H9 (cell line): ENCODE measurements at regions not wholly inside any gene's neighbourhood (a gene's known extent, or its start where the extent isn't known, plus 50 kb on each side); places are given as distances from the start of the nearest gene placed in this dataset.

Experiments used
- DNase-seq: peaks from one replicate; pipeline ENCODE4 v3.0.0-alpha.2; 2017
- H2AFZ ChIP-seq: one replicate; pipeline ENCODE4 v1.6.1; 2013; ENCODE audit warnings: mild to moderate bottlenecking, low read length, control low read depth, moderate library complexity
- H2AK5ac ChIP-seq: 2 replicates; pipeline ENCODE4 v1.6.1; 2013; ENCODE audit warnings: low read length, control low read depth, mixed read lengths; ENCODE audit not compliant: insufficient read length
- H2BK120ac ChIP-seq: one replicate; pipeline ENCODE4 v1.6.1; 2013; ENCODE audit warnings: low read depth, mild to moderate bottlenecking, low read length, control low read depth, inconsistent platforms; ENCODE audit not compliant: poor library complexity, severe bottlenecking
- H2BK12ac ChIP-seq: 2 replicates; pipeline ENCODE4 v1.6.1; 2013; ENCODE audit warnings: low read length, control low read depth, mixed read lengths, low read depth; ENCODE audit not compliant: insufficient read length
- H2BK15ac ChIP-seq: 2 replicates; pipeline ENCODE4 v1.6.1; 2013; ENCODE audit warnings: low read depth, low read length, control low read depth
- H2BK20ac ChIP-seq: one replicate; pipeline ENCODE4 v1.6.1; 2013; ENCODE audit warnings: low read depth, mild to moderate bottlenecking, low read length, control low read depth, inconsistent platforms; ENCODE audit not compliant: poor library complexity, severe bottlenecking
- H2BK5ac ChIP-seq: 2 replicates; pipeline ENCODE4 v1.6.1; 2013; ENCODE audit warnings: low read length, control low read depth, mixed read lengths; ENCODE audit not compliant: insufficient read length
- H3K14ac ChIP-seq: 2 replicates; pipeline ENCODE4 v1.6.1; 2013; ENCODE audit warnings: low read length, control low read depth; ENCODE audit not compliant: insufficient read depth
- H3K18ac ChIP-seq: 2 replicates; pipeline ENCODE4 v1.6.1; 2013; ENCODE audit warnings: low read depth, mild to moderate bottlenecking, mixed read lengths, low read length, control low read depth; ENCODE audit not compliant: insufficient read length
- H3K23ac ChIP-seq: 2 replicates; pipeline ENCODE4 v1.6.1; 2013; ENCODE audit warnings: low read length, control low read depth, mixed read lengths, low read depth; ENCODE audit not compliant: insufficient read length
- H3K23me2 ChIP-seq: 2 replicates; pipeline ENCODE4 v1.6.1; 2013; ENCODE audit warnings: low read depth, mild to moderate bottlenecking, mixed read lengths, low read length, control low read depth; ENCODE audit not compliant: insufficient read length, poor library complexity, severe bottlenecking
- H3K27ac ChIP-seq: 2 replicates; pipeline ENCODE4 v1.5.1; 2013; ENCODE audit warnings: low read length, control low read depth, mixed read lengths, low read depth; ENCODE audit not compliant: insufficient read length
- H3K27me3 ChIP-seq: 2 replicates; pipeline ENCODE4 v1.6.1; 2013; ENCODE audit warnings: low read length, control low read depth, inconsistent platforms; ENCODE audit not compliant: insufficient read depth
- H3K4ac ChIP-seq: 2 replicates; pipeline ENCODE4 v1.6.1; 2013; ENCODE audit warnings: low read depth, mild to moderate bottlenecking, control low read depth, inconsistent platforms, low read length, moderate library complexity
- H3K4me1 ChIP-seq: 2 replicates; pipeline ENCODE4 v1.6.1; 2013; ENCODE audit warnings: low read length, control low read depth, inconsistent platforms; ENCODE audit not compliant: insufficient read depth
- H3K4me2 ChIP-seq: 2 replicates; pipeline ENCODE4 v1.6.1; 2013; ENCODE audit warnings: low read length, control low read depth, mixed read lengths; ENCODE audit not compliant: insufficient read length, insufficient read depth
- H3K56ac ChIP-seq: 2 replicates; pipeline ENCODE4 v1.6.1; 2013; ENCODE audit warnings: low read depth, mild to moderate bottlenecking, mixed read lengths, low read length, control low read depth; ENCODE audit not compliant: insufficient read length
- H3K79me1 ChIP-seq: 2 replicates; pipeline ENCODE4 v1.6.1; 2013; ENCODE audit warnings: low read depth, mild to moderate bottlenecking, moderate library complexity, low read length, control low read depth, inconsistent platforms; ENCODE audit not compliant: insufficient read depth, poor library complexity, severe bottlenecking
- H3K79me2 ChIP-seq: 2 replicates; pipeline ENCODE4 v1.6.1; 2013; ENCODE audit warnings: low read length, control low read depth, inconsistent platforms; ENCODE audit not compliant: insufficient read depth
- H3K9ac ChIP-seq: 2 replicates; pipeline ENCODE4 v1.6.1; 2013; ENCODE audit warnings: low read length, control low read depth, mixed read lengths; ENCODE audit not compliant: insufficient read length; ENCODE audit errors: extremely low read depth
- H3K9me3 ChIP-seq: one replicate; pipeline ENCODE4 v1.6.1; 2013; ENCODE audit warnings: low read depth, low read length, inconsistent platforms; ENCODE audit not compliant: control insufficient read depth
- H3T11ph ChIP-seq: one replicate; pipeline ENCODE4 v1.6.1; 2013; ENCODE audit warnings: mild to moderate bottlenecking, low read length, control low read depth, inconsistent platforms
- H4K20me1 ChIP-seq: one replicate; pipeline ENCODE4 v1.6.1; 2013; ENCODE audit not compliant: control insufficient read depth, insufficient read length, insufficient read depth
- H4K5ac ChIP-seq: 2 replicates; pipeline ENCODE4 v1.6.1; 2013; ENCODE audit warnings: low read depth, mild to moderate bottlenecking, mixed read lengths, low read length, control low read depth; ENCODE audit not compliant: insufficient read length
- H4K8ac ChIP-seq: replicated peaks from 2 replicates; pipeline ENCODE4 v1.6.1; 2013; ENCODE audit warnings: low read length, control low read depth, mixed read lengths, low read depth; ENCODE audit not compliant: insufficient read length
- H4K91ac ChIP-seq: 2 replicates; pipeline ENCODE4 v1.6.1; 2013; ENCODE audit warnings: low read depth, mild to moderate bottlenecking, moderate library complexity, mixed read lengths, low read length, control low read depth; ENCODE audit not compliant: insufficient read length
- H3K27ac Mint-ChIP-seq, 3 experiments: 2 replicates in 2 of 3; 3 replicates in 1 of 3; pipeline ENCODE4 v1.8.0; 2020 to 2021; ENCODE audit warnings: mixed read lengths in 3 of 3, mild to moderate bottlenecking in 1 of 3, moderate library complexity in 1 of 3
- H3K27me3 Mint-ChIP-seq: 2 replicates; pipeline ENCODE4 v1.8.0; 2021; ENCODE audit warnings: low read depth, mild to moderate bottlenecking, moderate library complexity, mixed read lengths
- H3K36me3 Mint-ChIP-seq, 3 experiments: 2 replicates in 2 of 3; 3 replicates in 1 of 3; pipeline ENCODE4 v1.8.0; 2020 to 2021; ENCODE audit warnings: low read depth in 3 of 3, mixed read lengths in 3 of 3; ENCODE audit not compliant: insufficient read depth in 1 of 3
- H3K4me1 Mint-ChIP-seq, 2 experiments: 2 replicates each; pipeline ENCODE4 v1.8.0; 2020; ENCODE audit warnings: mixed read lengths in 2 of 2
- H3K4me3 Mint-ChIP-seq, 2 experiments: 2 replicates in 1 of 2; 3 replicates in 1 of 2; pipeline ENCODE4 v1.8.0; 2020 to 2021; ENCODE audit warnings: mild to moderate bottlenecking in 2 of 2, mixed read lengths in 2 of 2, moderate library complexity in 1 of 2
- H3K9me3 Mint-ChIP-seq, 2 experiments: 2 replicates in 1 of 2; 3 replicates in 1 of 2; pipeline ENCODE4 v1.8.0; 2020; ENCODE audit warnings: mild to moderate bottlenecking in 2 of 2, mixed read lengths in 2 of 2, moderate library complexity in 1 of 2
- TF ChIP-seq, protein P1 (sequence below): fragments of 200-600 bp; sonication (generic); conservative IDR thresholded peaks from 3 replicates; pipeline ENCODE4 v1.8.0; 2021; ENCODE audit warnings: antibody characterized with exemption, mild to moderate bottlenecking

DNA sequence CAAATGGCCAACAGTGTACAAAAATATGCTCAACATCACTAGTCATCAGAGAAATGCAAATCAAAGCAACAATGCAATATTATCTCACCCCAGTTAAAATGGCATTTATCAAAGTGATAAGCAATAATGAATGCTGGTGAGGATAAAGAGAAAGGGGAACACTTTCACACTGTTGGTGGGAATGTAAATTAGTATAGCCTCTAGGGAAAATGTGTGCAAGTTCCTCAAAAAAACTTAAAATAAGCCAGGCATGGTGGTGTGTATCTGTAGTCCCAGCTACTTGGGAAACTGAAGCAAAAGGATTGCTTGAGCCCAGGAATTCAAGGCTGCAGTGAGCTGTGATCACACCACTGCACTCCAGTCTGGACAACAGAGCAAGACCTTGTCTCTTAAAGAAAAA, 572.1 kb downstream of the NLGN4X start:
- TF ChIP-seq, protein P1, sequence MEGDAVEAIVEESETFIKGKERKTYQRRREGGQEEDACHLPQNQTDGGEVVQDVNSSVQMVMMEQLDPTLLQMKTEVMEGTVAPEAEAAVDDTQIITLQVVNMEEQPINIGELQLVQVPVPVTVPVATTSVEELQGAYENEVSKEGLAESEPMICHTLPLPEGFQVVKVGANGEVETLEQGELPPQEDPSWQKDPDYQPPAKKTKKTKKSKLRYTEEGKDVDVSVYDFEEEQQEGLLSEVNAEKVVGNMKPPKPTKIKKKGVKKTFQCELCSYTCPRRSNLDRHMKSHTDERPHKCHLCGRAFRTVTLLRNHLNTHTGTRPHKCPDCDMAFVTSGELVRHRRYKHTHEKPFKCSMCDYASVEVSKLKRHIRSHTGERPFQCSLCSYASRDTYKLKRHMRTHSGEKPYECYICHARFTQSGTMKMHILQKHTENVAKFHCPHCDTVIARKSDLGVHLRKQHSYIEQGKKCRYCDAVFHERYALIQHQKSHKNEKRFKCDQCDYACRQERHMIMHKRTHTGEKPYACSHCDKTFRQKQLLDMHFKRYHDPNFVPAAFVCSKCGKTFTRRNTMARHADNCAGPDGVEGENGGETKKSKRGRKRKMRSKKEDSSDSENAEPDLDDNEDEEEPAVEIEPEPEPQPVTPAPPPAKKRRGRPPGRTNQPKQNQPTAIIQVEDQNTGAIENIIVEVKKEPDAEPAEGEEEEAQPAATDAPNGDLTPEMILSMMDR: no peak

More for the DNA sequence above, 572.1 kb downstream of the NLGN4X start:
- Histone ChIP-seq H4K5ac (no peak overlapping the region), H3K23ac (no peak overlapping the region), H3K79me2 (no peaks in the 10 kb centered on the region), H3K9me3 (no peaks in the 10 kb centered on the region), H3K4me2 (no peak overlapping the region), H3K18ac (no peak overlapping the region), H2AK5ac (no peak overlapping the region), H3K9ac (no peak overlapping the region), H3K27me3 (no peaks in the 10 kb centered on the region), H4K91ac (no peak overlapping the region), H3K4me1 (no peaks in the 10 kb centered on the region; the same call in 1 of the 2 replicates), H3K4ac (no peak overlapping the region), H3K23me2 (no peaks in the 10 kb centered on the region), H3K56ac (no peak overlapping the region), H2BK5ac (no peak overlapping the region), H4K20me1 (no peaks in the 10 kb centered on the region), H3K27ac (no peak overlapping the region), H2BK120ac (no peak overlapping the region), H2BK15ac (no peak overlapping the region), H2BK20ac (no peak overlapping the region), H4K8ac (no peak overlapping the region), H3K79me1 (no peaks in the 10 kb centered on the region), H3K14ac (no peak overlapping the region), H2AFZ (no peak overlapping the region), H3T11ph (no peak overlapping the region), H2BK12ac (no peak overlapping the region)
- peaks cover 12 to 29% of the 10 kb centered on the region in 2 experiments for H3K9me3 Mint-ChIP-seq
- H3K4me3 Mint-ChIP-seq: no peak overlapping the region
- H3K27me3 Mint-ChIP-seq: no peaks in the 10 kb centered on the region
- no peak overlapping the region for H3K27ac Mint-ChIP-seq
- no peak for DNase-seq
- H3K36me3 Mint-ChIP-seq: peaks cover 11 to 28% (median 20%) of the 10 kb centered on the region in 3 experiments
- H3K4me1 Mint-ChIP-seq: peaks cover 7 to 9% of the 10 kb centered on the region in 2 experiments
